Hepatocyte (in vitro differentiated cells): ENCODE measurements at regions not wholly inside any gene's neighbourhood (a gene's known extent, or its start where the extent isn't known, plus 50 kb on each side); places are given as distances from the start of the nearest gene placed in this dataset.

ENCODE experiments used
- EZH2 ChIP-seq: fragments of 200-600 bp; sonication (generic); IDR thresholded peaks from 2 replicates; pipeline ENCODE4 v1.6.1; 2016; ENCODE audit warnings: antibody characterized with exemption, mild to moderate bottlenecking, borderline replicate concordance
- EZH2phosphoT487 ChIP-seq: fragments of 200-600 bp; sonication (generic); IDR thresholded peaks from one replicate; pipeline ENCODE4 v1.6.1; 2018; ENCODE audit warnings: antibody characterized with exemption, mild to moderate bottlenecking, low read depth, moderate library complexity; ENCODE audit not compliant: unreplicated experiment, severe bottlenecking
- TF ChIP-seq, protein P1 (sequence below): fragments of 200-600 bp; sonication (generic); IDR thresholded peaks from 2 replicates; pipeline ENCODE4 v1.5.1; 2016; ENCODE audit warnings: antibody characterized with exemption, mild to moderate bottlenecking; ENCODE audit not compliant: poor library complexity

- TF ChIP-seq, protein P1, sequence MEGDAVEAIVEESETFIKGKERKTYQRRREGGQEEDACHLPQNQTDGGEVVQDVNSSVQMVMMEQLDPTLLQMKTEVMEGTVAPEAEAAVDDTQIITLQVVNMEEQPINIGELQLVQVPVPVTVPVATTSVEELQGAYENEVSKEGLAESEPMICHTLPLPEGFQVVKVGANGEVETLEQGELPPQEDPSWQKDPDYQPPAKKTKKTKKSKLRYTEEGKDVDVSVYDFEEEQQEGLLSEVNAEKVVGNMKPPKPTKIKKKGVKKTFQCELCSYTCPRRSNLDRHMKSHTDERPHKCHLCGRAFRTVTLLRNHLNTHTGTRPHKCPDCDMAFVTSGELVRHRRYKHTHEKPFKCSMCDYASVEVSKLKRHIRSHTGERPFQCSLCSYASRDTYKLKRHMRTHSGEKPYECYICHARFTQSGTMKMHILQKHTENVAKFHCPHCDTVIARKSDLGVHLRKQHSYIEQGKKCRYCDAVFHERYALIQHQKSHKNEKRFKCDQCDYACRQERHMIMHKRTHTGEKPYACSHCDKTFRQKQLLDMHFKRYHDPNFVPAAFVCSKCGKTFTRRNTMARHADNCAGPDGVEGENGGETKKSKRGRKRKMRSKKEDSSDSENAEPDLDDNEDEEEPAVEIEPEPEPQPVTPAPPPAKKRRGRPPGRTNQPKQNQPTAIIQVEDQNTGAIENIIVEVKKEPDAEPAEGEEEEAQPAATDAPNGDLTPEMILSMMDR = peak; percentile 85
- no peak for TF ChIP-seq EZH2phosphoT487
- TF ChIP-seq EZH2 = no peak
Measured at GRCh38 chr20:9912858-9913434, 74.1 kb upstream of the PAK5 start.
